Prostate gland (tissue), 2 donors: ENCODE measurements at regions not wholly inside any gene's neighbourhood (a gene's known extent, or its start where the extent isn't known, plus 50 kb on each side); places are given as distances from the start of the nearest gene placed in this dataset.

Source experiments
- POLR2AphosphoS5 ChIP-seq: sonication (generic); formaldehyde crosslinking; IDR thresholded peaks from one replicate; pipeline ENCODE4 v1.6.1; 2017; ENCODE audit warnings: antibody characterized with exemption
- TF ChIP-seq, protein P1 (sequence below), 4 experiments: fragments of 200-600 bp in 2 of 4; fragments of 450-650 bp in 2 of 4; sonication (generic) in 2 of 4; IDR thresholded peaks; 1 replicate in 3 of 4; 2 replicates in 1 of 4; pipeline ENCODE4 v1.5.1; 2016 to 2019; ENCODE audit warnings: antibody characterized with exemption in 4 of 4, mild to moderate bottlenecking in 2 of 4, moderate library complexity in 2 of 4

DNA sequence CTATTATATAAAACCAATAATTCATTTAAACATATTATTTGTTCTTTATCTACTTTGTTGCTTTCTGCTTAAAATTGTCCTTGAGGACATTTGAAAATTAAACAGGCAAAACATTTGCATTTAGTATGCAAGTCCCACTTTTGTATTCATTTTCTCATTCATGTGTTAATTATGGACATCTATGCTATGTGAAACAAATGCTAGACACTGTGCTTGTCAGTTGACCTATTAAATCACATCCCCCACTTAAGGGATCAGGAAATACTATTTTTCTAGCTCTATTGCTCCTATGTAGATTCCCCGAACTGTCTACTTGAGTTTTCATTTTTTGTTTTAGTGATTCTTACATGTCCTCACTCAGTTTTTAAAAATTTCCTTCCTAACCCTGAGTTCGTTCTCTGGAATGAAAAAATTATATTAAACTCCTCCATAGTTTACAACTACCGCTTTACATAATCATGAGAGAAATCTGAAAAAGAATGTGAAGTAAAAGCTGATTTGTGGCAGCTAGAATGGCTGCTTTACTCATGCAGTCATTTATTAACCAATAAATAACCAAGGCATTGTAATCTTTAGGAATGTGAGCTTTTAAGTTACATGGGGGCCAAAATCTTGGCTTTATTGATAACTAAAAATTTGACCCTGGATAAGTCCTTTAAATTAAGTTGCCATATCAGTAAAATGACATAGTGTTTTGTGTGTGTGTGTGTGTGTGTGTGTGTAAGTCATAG lies 188.5 kb downstream of the LIG4 start:
- no peak for TF ChIP-seq POLR2AphosphoS5
- TF ChIP-seq, protein P1, sequence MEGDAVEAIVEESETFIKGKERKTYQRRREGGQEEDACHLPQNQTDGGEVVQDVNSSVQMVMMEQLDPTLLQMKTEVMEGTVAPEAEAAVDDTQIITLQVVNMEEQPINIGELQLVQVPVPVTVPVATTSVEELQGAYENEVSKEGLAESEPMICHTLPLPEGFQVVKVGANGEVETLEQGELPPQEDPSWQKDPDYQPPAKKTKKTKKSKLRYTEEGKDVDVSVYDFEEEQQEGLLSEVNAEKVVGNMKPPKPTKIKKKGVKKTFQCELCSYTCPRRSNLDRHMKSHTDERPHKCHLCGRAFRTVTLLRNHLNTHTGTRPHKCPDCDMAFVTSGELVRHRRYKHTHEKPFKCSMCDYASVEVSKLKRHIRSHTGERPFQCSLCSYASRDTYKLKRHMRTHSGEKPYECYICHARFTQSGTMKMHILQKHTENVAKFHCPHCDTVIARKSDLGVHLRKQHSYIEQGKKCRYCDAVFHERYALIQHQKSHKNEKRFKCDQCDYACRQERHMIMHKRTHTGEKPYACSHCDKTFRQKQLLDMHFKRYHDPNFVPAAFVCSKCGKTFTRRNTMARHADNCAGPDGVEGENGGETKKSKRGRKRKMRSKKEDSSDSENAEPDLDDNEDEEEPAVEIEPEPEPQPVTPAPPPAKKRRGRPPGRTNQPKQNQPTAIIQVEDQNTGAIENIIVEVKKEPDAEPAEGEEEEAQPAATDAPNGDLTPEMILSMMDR (IDR thresholded peaks at IDR 0.05) = no peak
